H9 (cell line): ENCODE measurements at regions not wholly inside any gene's neighbourhood (a gene's known extent, or its start where the extent isn't known, plus 50 kb on each side); places are given as distances from the start of the nearest gene placed in this dataset.

Experiments
- DNase-seq: peaks from one replicate; pipeline ENCODE4 v3.0.0-alpha.2; 2017
- H2AFZ ChIP-seq: one replicate; pipeline ENCODE4 v1.6.1; 2013; ENCODE audit warnings: mild to moderate bottlenecking, low read length, control low read depth, moderate library complexity
- H2AK5ac ChIP-seq: 2 replicates; pipeline ENCODE4 v1.6.1; 2013; ENCODE audit warnings: low read length, control low read depth, mixed read lengths; ENCODE audit not compliant: insufficient read length
- H2BK120ac ChIP-seq: one replicate; pipeline ENCODE4 v1.6.1; 2013; ENCODE audit warnings: low read depth, mild to moderate bottlenecking, low read length, control low read depth, inconsistent platforms; ENCODE audit not compliant: poor library complexity, severe bottlenecking
- H2BK12ac ChIP-seq: 2 replicates; pipeline ENCODE4 v1.6.1; 2013; ENCODE audit warnings: low read length, control low read depth, mixed read lengths, low read depth; ENCODE audit not compliant: insufficient read length
- H2BK15ac ChIP-seq: 2 replicates; pipeline ENCODE4 v1.6.1; 2013; ENCODE audit warnings: low read depth, low read length, control low read depth
- H2BK20ac ChIP-seq: one replicate; pipeline ENCODE4 v1.6.1; 2013; ENCODE audit warnings: low read depth, mild to moderate bottlenecking, low read length, control low read depth, inconsistent platforms; ENCODE audit not compliant: poor library complexity, severe bottlenecking
- H2BK5ac ChIP-seq: 2 replicates; pipeline ENCODE4 v1.6.1; 2013; ENCODE audit warnings: low read length, control low read depth, mixed read lengths; ENCODE audit not compliant: insufficient read length
- H3K14ac ChIP-seq: 2 replicates; pipeline ENCODE4 v1.6.1; 2013; ENCODE audit warnings: low read length, control low read depth; ENCODE audit not compliant: insufficient read depth
- H3K18ac ChIP-seq: 2 replicates; pipeline ENCODE4 v1.6.1; 2013; ENCODE audit warnings: low read depth, mild to moderate bottlenecking, mixed read lengths, low read length, control low read depth; ENCODE audit not compliant: insufficient read length
- H3K23ac ChIP-seq: 2 replicates; pipeline ENCODE4 v1.6.1; 2013; ENCODE audit warnings: low read length, control low read depth, mixed read lengths, low read depth; ENCODE audit not compliant: insufficient read length
- H3K23me2 ChIP-seq: 2 replicates; pipeline ENCODE4 v1.6.1; 2013; ENCODE audit warnings: low read depth, mild to moderate bottlenecking, mixed read lengths, low read length, control low read depth; ENCODE audit not compliant: insufficient read length, poor library complexity, severe bottlenecking
- H3K27ac ChIP-seq: 2 replicates; pipeline ENCODE4 v1.5.1; 2013; ENCODE audit warnings: low read length, control low read depth, mixed read lengths, low read depth; ENCODE audit not compliant: insufficient read length
- H3K27me3 ChIP-seq: 2 replicates; pipeline ENCODE4 v1.6.1; 2013; ENCODE audit warnings: low read length, control low read depth, inconsistent platforms; ENCODE audit not compliant: insufficient read depth
- H3K4ac ChIP-seq: 2 replicates; pipeline ENCODE4 v1.6.1; 2013; ENCODE audit warnings: low read depth, mild to moderate bottlenecking, control low read depth, inconsistent platforms, low read length, moderate library complexity
- H3K4me1 ChIP-seq: 2 replicates; pipeline ENCODE4 v1.6.1; 2013; ENCODE audit warnings: low read length, control low read depth, inconsistent platforms; ENCODE audit not compliant: insufficient read depth
- H3K4me2 ChIP-seq: 2 replicates; pipeline ENCODE4 v1.6.1; 2013; ENCODE audit warnings: low read length, control low read depth, mixed read lengths; ENCODE audit not compliant: insufficient read length, insufficient read depth
- H3K56ac ChIP-seq: 2 replicates; pipeline ENCODE4 v1.6.1; 2013; ENCODE audit warnings: low read depth, mild to moderate bottlenecking, mixed read lengths, low read length, control low read depth; ENCODE audit not compliant: insufficient read length
- H3K79me1 ChIP-seq: 2 replicates; pipeline ENCODE4 v1.6.1; 2013; ENCODE audit warnings: low read depth, mild to moderate bottlenecking, moderate library complexity, low read length, control low read depth, inconsistent platforms; ENCODE audit not compliant: insufficient read depth, poor library complexity, severe bottlenecking
- H3K79me2 ChIP-seq: 2 replicates; pipeline ENCODE4 v1.6.1; 2013; ENCODE audit warnings: low read length, control low read depth, inconsistent platforms; ENCODE audit not compliant: insufficient read depth
- H3K9ac ChIP-seq: 2 replicates; pipeline ENCODE4 v1.6.1; 2013; ENCODE audit warnings: low read length, control low read depth, mixed read lengths; ENCODE audit not compliant: insufficient read length; ENCODE audit errors: extremely low read depth
- H3K9me3 ChIP-seq: one replicate; pipeline ENCODE4 v1.6.1; 2013; ENCODE audit warnings: low read depth, low read length, inconsistent platforms; ENCODE audit not compliant: control insufficient read depth
- H3T11ph ChIP-seq: one replicate; pipeline ENCODE4 v1.6.1; 2013; ENCODE audit warnings: mild to moderate bottlenecking, low read length, control low read depth, inconsistent platforms
- H4K20me1 ChIP-seq: one replicate; pipeline ENCODE4 v1.6.1; 2013; ENCODE audit not compliant: control insufficient read depth, insufficient read length, insufficient read depth
- H4K5ac ChIP-seq: 2 replicates; pipeline ENCODE4 v1.6.1; 2013; ENCODE audit warnings: low read depth, mild to moderate bottlenecking, mixed read lengths, low read length, control low read depth; ENCODE audit not compliant: insufficient read length
- H4K8ac ChIP-seq: replicated peaks from 2 replicates; pipeline ENCODE4 v1.6.1; 2013; ENCODE audit warnings: low read length, control low read depth, mixed read lengths, low read depth; ENCODE audit not compliant: insufficient read length
- H4K91ac ChIP-seq: 2 replicates; pipeline ENCODE4 v1.6.1; 2013; ENCODE audit warnings: low read depth, mild to moderate bottlenecking, moderate library complexity, mixed read lengths, low read length, control low read depth; ENCODE audit not compliant: insufficient read length
- H3K27ac Mint-ChIP-seq, 3 experiments: 2 replicates in 2 of 3; 3 replicates in 1 of 3; pipeline ENCODE4 v1.8.0; 2020 to 2021; ENCODE audit warnings: mixed read lengths in 3 of 3, mild to moderate bottlenecking in 1 of 3, moderate library complexity in 1 of 3
- H3K27me3 Mint-ChIP-seq: 2 replicates; pipeline ENCODE4 v1.8.0; 2021; ENCODE audit warnings: low read depth, mild to moderate bottlenecking, moderate library complexity, mixed read lengths
- H3K36me3 Mint-ChIP-seq, 3 experiments: 2 replicates in 2 of 3; 3 replicates in 1 of 3; pipeline ENCODE4 v1.8.0; 2020 to 2021; ENCODE audit warnings: low read depth in 3 of 3, mixed read lengths in 3 of 3; ENCODE audit not compliant: insufficient read depth in 1 of 3
- H3K4me1 Mint-ChIP-seq, 2 experiments: 2 replicates each; pipeline ENCODE4 v1.8.0; 2020; ENCODE audit warnings: mixed read lengths in 2 of 2
- H3K4me3 Mint-ChIP-seq, 2 experiments: 2 replicates in 1 of 2; 3 replicates in 1 of 2; pipeline ENCODE4 v1.8.0; 2020 to 2021; ENCODE audit warnings: mild to moderate bottlenecking in 2 of 2, mixed read lengths in 2 of 2, moderate library complexity in 1 of 2
- H3K9me3 Mint-ChIP-seq, 2 experiments: 2 replicates in 1 of 2; 3 replicates in 1 of 2; pipeline ENCODE4 v1.8.0; 2020; ENCODE audit warnings: mild to moderate bottlenecking in 2 of 2, mixed read lengths in 2 of 2, moderate library complexity in 1 of 2
- CTCF ChIP-seq: fragments of 200-600 bp; sonication (generic); conservative IDR thresholded peaks from 3 replicates; pipeline ENCODE4 v1.8.0; 2021; ENCODE audit warnings: antibody characterized with exemption, mild to moderate bottlenecking
- WGBS: extraction: QIAGEN DNeasy Blood & Tissue Kit; methylation state at CpG from one replicate; pipeline ENCODE4 v1.1.7; 2013; ENCODE audit warnings: missing lambda C conversion rate, low lambda C conversion rate, mixed read lengths; ENCODE audit not compliant: insufficient read length; ENCODE audit errors: extremely low coverage; 5-methylcytosine and 5-hydroxymethylcytosine counted together

GRCh38 chr6:19759117-19759880, 77.9 kb upstream of the ID4 start:
- Histone ChIP-seq H3K4me2 (no peak overlapping the region), H3K56ac (no peak overlapping the region), H3T11ph (no peak overlapping the region), H3K23me2 (no peaks in the 10 kb centered on the region), H2BK15ac (no peak overlapping the region), H3K14ac (no peak overlapping the region), H3K4ac (no peak overlapping the region), H4K8ac (no peak overlapping the region), H3K27me3 (no peaks in the 10 kb centered on the region), H3K4me1 (no peaks in the 10 kb centered on the region; the same call in 1 of the 2 replicates), H2BK5ac (no peak overlapping the region), H2BK20ac (no peak overlapping the region), H3K27ac (no peak overlapping the region), H3K9me3 (no peaks in the 10 kb centered on the region), H4K20me1 (no peaks in the 10 kb centered on the region), H2BK120ac (no peak overlapping the region), H2AFZ (no peak overlapping the region), H3K9ac (no peak overlapping the region), H2AK5ac (no peak overlapping the region), H3K23ac (no peak overlapping the region), H4K91ac (no peak overlapping the region), H3K18ac (no peak overlapping the region), H2BK12ac (no peak overlapping the region), H4K5ac (no peak overlapping the region), H3K79me1 (no peaks in the 10 kb centered on the region), H3K79me2 (no peaks in the 10 kb centered on the region)
- no peak overlapping the region for H3K4me3 Mint-ChIP-seq
- DNase-seq, result no peak
- peaks cover 13 to 19% of the 10 kb centered on the region in 2 experiments for H3K4me1 Mint-ChIP-seq
- WGBS, result no CpG with 5 or more reads among the region's 3 CpGs
- TF ChIP-seq CTCF, result no peak
- H3K9me3 Mint-ChIP-seq, result peaks cover 1 to 2% of the 10 kb centered on the region in 2 experiments; a peak in 3 of 5 replicates
- H3K27ac Mint-ChIP-seq, result no peak overlapping the region
- H3K27me3 Mint-ChIP-seq, result no peaks in the 10 kb centered on the region
- H3K36me3 Mint-ChIP-seq, result peaks cover 1 to 2% (median 1%) of the 10 kb centered on the region in 3 experiments; a peak in 3 of 7 replicates
